ENCODE measurements at regions not wholly inside any gene's neighbourhood (a gene's known extent, or its start where the extent isn't known, plus 50 kb on each side); places are given as distances from the start of the nearest gene placed in this dataset.
"Not testable (repeated sequence)": the region's sequence is repeated elsewhere in the genome, so short reads cannot be mapped to it uniquely, and the experiment has no call there.

- no peak for DNase-seq
These were observed 286.8 kb upstream of the PLD5 start for GRCh38 chr1:242811092-242811840.

- DNase-seq = no peak
These were observed 281.8 kb upstream of the PLD5 start for GRCh38 chr1:242806324-242806723.

GRCh38 chr1:242805360-242805759 is 280.9 kb upstream of the PLD5 start:
- DNase-seq = not testable (repeated sequence)

- no peak for DNase-seq
These were observed 278.5 kb upstream of the PLD5 start for GRCh38 chr1:242802973-242803372.

- DNase-seq = no peak
These were observed 276.0 kb upstream of the PLD5 start for GRCh38 chr1:242800521-242800920.

GRCh38 chr1:242797856-242798255 is 273.4 kb upstream of the PLD5 start:
- DNase-seq = no peak

GRCh38 chr1:242788771-242789170 is 264.3 kb upstream of the PLD5 start:
- no peak for DNase-seq

- no peak for DNase-seq
These were observed 263.5 kb upstream of the PLD5 start for GRCh38 chr1:242787968-242788367.

GRCh38 chr1:242784807-242785206 is 260.3 kb upstream of the PLD5 start:
- DNase-seq = no peak

- no peak for DNase-seq
These were observed 259.6 kb upstream of the PLD5 start for GRCh38 chr1:242784084-242784483.

- no peak for DNase-seq
These were observed 249.8 kb upstream of the PLD5 start for GRCh38 chr1:242774256-242774655.

- DNase-seq = no peak
These were observed 245.9 kb upstream of the PLD5 start for GRCh38 chr1:242770366-242770765.

GRCh38 chr1:242764161-242764560 is 239.7 kb upstream of the PLD5 start:
- no peak for DNase-seq

GRCh38 chr1:242761556-242761955 is 237.1 kb upstream of the PLD5 start:
- DNase-seq = no peak

GRCh38 chr1:242754926-242755325 is 230.4 kb upstream of the PLD5 start:
- DNase-seq = no peak

GRCh38 chr1:242754125-242754524 is 229.6 kb upstream of the PLD5 start:
- DNase-seq = no peak

GRCh38 chr1:242747233-242747632 is 222.7 kb upstream of the PLD5 start:
- DNase-seq = no peak

- no peak for DNase-seq
These were observed 220.6 kb upstream of the PLD5 start for GRCh38 chr1:242745079-242745478.

GRCh38 chr1:242743983-242744780 is 219.7 kb upstream of the PLD5 start:
- no peak for DNase-seq

GRCh38 chr1:242738702-242739645 is 214.5 kb upstream of the PLD5 start:
- DNase-seq = no peak

- DNase-seq = no peak
These were observed 212.1 kb upstream of the PLD5 start for GRCh38 chr1:242736611-242737010.

GRCh38 chr1:242735323-242735722 is 210.8 kb upstream of the PLD5 start:
- no peak for DNase-seq

- no peak for DNase-seq
These were observed 206.9 kb upstream of the PLD5 start for GRCh38 chr1:242731446-242731845.
